Uterus (tissue), 3 donors: ENCODE measurements at regions not wholly inside any gene's neighbourhood (a gene's known extent, or its start where the extent isn't known, plus 50 kb on each side); places are given as distances from the start of the nearest gene placed in this dataset.

Experiments used
- DNase-seq, 2 donors: peaks; one replicate each; pipeline ENCODE4 v3.0.0-alpha.2; 2019 to 2020
- H3K27ac ChIP-seq, 2 donors: fragments of 200-600 bp; sonication (generic); 1 replicate in 1 of 2; 2 replicates in 1 of 2; pipeline ENCODE4 v1.5.1; 2016 to 2018
- H3K27me3 ChIP-seq, 2 donors: fragments of 200-600 bp; sonication (generic); one replicate each; pipeline ENCODE4 v1.5.1; 2018 to 2019; ENCODE audit warnings: control low read depth in 1 of 2
- H3K36me3 ChIP-seq, 2 donors: fragments of 200-600 bp; sonication (generic); one replicate each; pipeline ENCODE4 v1.5.1; 2019; ENCODE audit warnings: control low read depth in 1 of 2
- H3K4me1 ChIP-seq, 2 donors: fragments of 200-600 bp; sonication (generic); one replicate each; pipeline ENCODE4 v1.5.1; 2018 to 2019; ENCODE audit warnings: control low read depth in 1 of 2
- H3K4me3 ChIP-seq, 2 donors: fragments of 200-600 bp; sonication (generic); 1 replicate in 1 of 2; 2 replicates in 1 of 2; pipeline ENCODE4 v1.5.1; 2018 to 2019; ENCODE audit warnings: mild to moderate bottlenecking in 1 of 2
- H3K9me3 ChIP-seq, 2 donors: fragments of 200-600 bp; sonication (generic); one replicate each; pipeline ENCODE4 v1.5.1; 2019; ENCODE audit warnings: control low read depth in 1 of 2
- POLR2A ChIP-seq, 2 donors: fragments of 450-650 bp; IDR thresholded peaks; one replicate each; pipeline ENCODE4 v1.6.1; 2016; ENCODE audit warnings: antibody characterized with exemption in 2 of 2, mild to moderate bottlenecking in 1 of 2, moderate library complexity in 1 of 2
- intact Hi-C: fragments of 100-400 bp; cut with DNase I; formaldehyde crosslinking; loops from one replicate; pipeline ENCODE4 v1.15.1; 2023; ENCODE audit warnings: low total_unique reads
- TF ChIP-seq, protein P1 (sequence below), 4 experiments: fragments of 200-600 bp in 2 of 4; fragments of 450-650 bp in 2 of 4; sonication (generic) in 2 of 4; IDR thresholded peaks; one replicate each; pipeline ENCODE4 v1.5.1; 2016 to 2019; ENCODE audit warnings: antibody characterized with exemption in 4 of 4, mild to moderate bottlenecking in 2 of 4, moderate library complexity in 1 of 4
- donor health status: DM: yes; HTN: yes; CAD: no.

DNA sequence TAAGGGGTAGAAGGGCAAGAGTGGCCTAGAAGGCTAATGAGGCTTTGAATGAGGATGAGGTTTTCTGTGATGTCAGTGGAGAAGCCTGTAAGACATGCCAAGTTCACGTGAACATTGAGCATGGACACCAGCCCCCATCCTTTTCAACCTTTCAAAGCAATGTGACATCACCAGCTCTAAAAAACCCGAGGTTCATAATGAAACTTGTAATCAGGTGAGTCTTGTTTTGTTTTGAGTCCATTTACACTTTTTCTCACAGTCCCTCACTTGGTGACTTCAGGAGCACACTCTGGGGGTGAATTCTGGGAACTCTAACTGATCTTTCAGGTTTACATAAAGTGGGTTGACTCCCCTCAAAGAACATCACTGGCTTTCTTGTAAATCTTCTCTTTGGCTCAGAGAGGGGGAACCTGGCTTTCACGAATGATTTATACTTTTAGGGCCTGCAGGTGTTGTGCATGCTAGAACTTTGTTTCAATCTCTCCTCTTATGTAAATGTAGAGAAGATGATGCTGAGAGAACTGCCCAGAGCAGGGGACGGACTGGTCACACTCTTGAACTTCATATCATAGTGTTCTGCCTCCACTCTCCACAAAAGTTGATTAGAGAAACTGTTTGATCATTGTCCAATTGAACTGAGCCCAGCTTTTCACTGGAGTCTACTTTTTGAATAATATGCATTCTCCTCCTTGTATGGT, 224.7 kb upstream of the SATB1 start:
- no peak overlapping the region for H3K4me3 ChIP-seq
- H3K27me3 ChIP-seq, result no peaks in the 10 kb centered on the region
- TF ChIP-seq POLR2A (IDR thresholded peaks at IDR 0.05), result no peak
- TF ChIP-seq, protein P1, sequence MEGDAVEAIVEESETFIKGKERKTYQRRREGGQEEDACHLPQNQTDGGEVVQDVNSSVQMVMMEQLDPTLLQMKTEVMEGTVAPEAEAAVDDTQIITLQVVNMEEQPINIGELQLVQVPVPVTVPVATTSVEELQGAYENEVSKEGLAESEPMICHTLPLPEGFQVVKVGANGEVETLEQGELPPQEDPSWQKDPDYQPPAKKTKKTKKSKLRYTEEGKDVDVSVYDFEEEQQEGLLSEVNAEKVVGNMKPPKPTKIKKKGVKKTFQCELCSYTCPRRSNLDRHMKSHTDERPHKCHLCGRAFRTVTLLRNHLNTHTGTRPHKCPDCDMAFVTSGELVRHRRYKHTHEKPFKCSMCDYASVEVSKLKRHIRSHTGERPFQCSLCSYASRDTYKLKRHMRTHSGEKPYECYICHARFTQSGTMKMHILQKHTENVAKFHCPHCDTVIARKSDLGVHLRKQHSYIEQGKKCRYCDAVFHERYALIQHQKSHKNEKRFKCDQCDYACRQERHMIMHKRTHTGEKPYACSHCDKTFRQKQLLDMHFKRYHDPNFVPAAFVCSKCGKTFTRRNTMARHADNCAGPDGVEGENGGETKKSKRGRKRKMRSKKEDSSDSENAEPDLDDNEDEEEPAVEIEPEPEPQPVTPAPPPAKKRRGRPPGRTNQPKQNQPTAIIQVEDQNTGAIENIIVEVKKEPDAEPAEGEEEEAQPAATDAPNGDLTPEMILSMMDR (IDR thresholded peaks at IDR 0.05), result no peak
- no peak overlapping the region for H3K27ac ChIP-seq
- intact Hi-C loops, result no loop called here
- no peaks in the 10 kb centered on the region for H3K4me1 ChIP-seq
- H3K36me3 ChIP-seq, result no peaks in the 10 kb centered on the region
- DNase-seq, result no peak
- H3K9me3 ChIP-seq, result no peaks in the 10 kb centered on the region

DNA sequence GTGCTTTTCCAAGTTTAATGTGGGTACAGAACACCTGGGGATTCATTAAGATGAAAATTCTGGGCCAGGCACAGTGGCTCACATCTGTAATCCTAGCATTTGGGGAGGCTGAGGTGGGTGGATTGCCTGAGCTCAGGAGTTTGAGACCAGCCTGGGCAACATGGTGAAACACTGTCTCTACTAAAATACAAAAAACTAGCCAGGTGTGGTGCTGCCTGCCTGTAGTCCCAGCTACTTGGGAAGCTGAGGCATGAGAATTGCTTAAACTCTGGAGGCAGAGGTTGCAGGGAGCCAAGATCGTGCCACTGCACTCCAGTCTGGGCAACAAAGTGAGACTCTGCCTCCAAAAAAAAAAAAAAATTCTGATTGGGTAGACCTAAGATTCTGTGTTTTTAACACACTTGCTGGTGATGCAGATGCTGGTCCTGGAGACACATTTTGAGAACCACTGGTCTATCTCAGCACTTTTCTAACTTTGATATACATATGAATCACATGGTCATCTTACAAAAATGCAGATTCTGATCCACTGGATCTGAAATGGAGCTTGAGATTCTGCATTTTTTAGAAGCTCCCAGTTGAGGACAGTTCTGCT, 223.8 kb upstream of the SATB1 start:
- H3K4me3 ChIP-seq, result no peak overlapping the region
- H3K4me1 ChIP-seq, result no peaks in the 10 kb centered on the region
- no peak for DNase-seq
- no peaks in the 10 kb centered on the region for H3K9me3 ChIP-seq
- intact Hi-C loops, result no loop called here
- H3K27me3 ChIP-seq, result no peaks in the 10 kb centered on the region
- TF ChIP-seq POLR2A (IDR thresholded peaks at IDR 0.05), result no peak
- TF ChIP-seq, protein P1 (IDR thresholded peaks at IDR 0.05), result no peak
- H3K36me3 ChIP-seq, result no peaks in the 10 kb centered on the region
- H3K27ac ChIP-seq, result no peak overlapping the region

DNA sequence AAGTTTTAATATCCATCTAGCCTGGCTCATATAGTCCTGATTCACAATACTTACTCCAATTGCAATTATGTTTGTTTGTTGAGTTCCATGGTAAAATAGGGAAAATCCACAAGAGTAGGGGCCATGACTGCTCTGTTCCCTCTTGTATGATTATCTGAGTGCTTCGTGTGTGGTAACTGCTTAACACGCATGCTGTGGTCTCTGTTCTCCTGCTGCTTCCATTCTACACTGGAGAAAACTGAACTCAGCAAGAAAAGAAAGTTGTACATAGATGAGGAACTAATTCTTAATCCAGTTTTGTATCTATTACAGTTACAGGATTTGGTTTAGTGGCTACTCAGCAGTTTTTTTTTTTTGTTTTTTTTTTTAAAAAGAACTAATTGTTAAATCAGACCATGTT, 223.0 kb upstream of the SATB1 start:
- TF ChIP-seq POLR2A (IDR thresholded peaks at IDR 0.05), result no peak
- TF ChIP-seq, protein P1 (IDR thresholded peaks at IDR 0.05), result no peak
- Histone ChIP-seq H3K4me1 (no peaks in the 10 kb centered on the region), H3K36me3 (no peaks in the 10 kb centered on the region)

DNA sequence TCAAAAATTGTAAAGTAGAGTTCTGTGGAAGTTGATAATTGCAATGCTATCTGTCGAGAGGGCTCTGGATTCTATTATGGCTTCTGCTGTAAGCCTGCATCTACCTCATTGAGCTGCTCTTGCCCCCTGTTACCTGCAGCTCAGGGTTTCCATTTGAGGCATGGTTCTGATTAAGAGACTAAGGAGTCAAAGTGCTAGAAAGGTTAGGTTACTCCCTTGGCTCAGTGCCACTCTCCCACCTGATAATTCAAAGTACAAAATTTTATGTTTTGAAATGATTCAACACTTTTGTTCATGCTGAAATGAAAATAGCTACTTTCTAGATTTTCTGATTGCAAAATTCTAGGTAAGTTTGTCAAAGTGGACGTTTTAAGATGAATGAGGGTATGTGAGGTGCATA, 220.5 kb upstream of the SATB1 start:
- DNase-seq, result no peak
- Histone ChIP-seq H3K9me3 (no peaks in the 10 kb centered on the region), H3K4me3 (no peak overlapping the region), H3K4me1 (no peaks in the 10 kb centered on the region), H3K36me3 (no peaks in the 10 kb centered on the region), H3K27me3 (no peaks in the 10 kb centered on the region), H3K27ac (no peak overlapping the region)
- no peak for TF ChIP-seq POLR2A (IDR thresholded peaks at IDR 0.05)
- TF ChIP-seq, protein P1 (IDR thresholded peaks at IDR 0.05), result no peak
- intact Hi-C loops, result no loop called here

More for the DNA sequence above, 223.0 kb upstream of the SATB1 start:
- intact Hi-C loops, result no loop called here
- Histone ChIP-seq H3K27ac (no peak overlapping the region), H3K9me3 (no peaks in the 10 kb centered on the region), H3K4me3 (no peak overlapping the region), H3K27me3 (no peaks in the 10 kb centered on the region)
- no peak for DNase-seq

DNA sequence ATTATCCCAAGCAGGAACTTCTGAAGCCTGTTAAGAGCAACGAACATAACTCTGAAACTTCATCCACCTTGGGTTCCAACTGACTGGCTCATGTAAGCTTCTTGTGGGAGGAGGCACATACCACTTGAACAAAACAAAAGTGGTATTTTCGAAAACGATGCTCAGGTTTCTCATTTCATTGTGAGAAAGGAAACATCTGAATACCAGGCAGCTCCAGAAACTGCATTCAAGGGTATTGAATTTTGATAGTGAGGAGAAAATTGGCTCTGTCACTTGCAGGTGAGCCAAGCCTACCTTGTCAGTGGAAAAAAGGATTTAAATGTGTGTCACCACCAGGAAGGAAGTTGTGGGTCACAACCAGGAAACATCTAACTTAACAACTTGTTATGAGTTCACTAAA, 218.1 kb upstream of the SATB1 start:
- intact Hi-C loops, result no loop called here
- TF ChIP-seq, protein P1 (IDR thresholded peaks at IDR 0.05), result no peak
- no peak for TF ChIP-seq POLR2A (IDR thresholded peaks at IDR 0.05)
- DNase-seq, result no peak
- Histone ChIP-seq H3K4me3 (no peak overlapping the region), H3K27ac (no peak overlapping the region), H3K9me3 (no peaks in the 10 kb centered on the region), H3K36me3 (no peaks in the 10 kb centered on the region), H3K27me3 (no peaks in the 10 kb centered on the region), H3K4me1 (no peaks in the 10 kb centered on the region)
